ENCODE measurements at regions not wholly inside any gene's neighbourhood (a gene's known extent, or its start where the extent isn't known, plus 50 kb on each side); places are given as distances from the start of the nearest gene placed in this dataset.

- H3K4me1 ChIP-seq (ENCODE audit: control insufficient read depth in 1 of 2, insufficient read depth in 2 of 2, low read depth in 1 of 2, low read length in 1 of 2), result peaks cover 0 to 5% of the 10 kb centered on the region in 2 experiments; a peak in 1 of 4 replicates
Observed at GRCh38 chr2:64317707-64318475, 136.1 kb upstream of the LGALSL start.

More at GRCh38 chr2:64317707-64318475, 136.1 kb upstream of the LGALSL start:
- no peak for DNase-seq
- Histone ChIP-seq H3K27ac (ENCODE audit: low read depth in 2 of 2, low read length in 1 of 2) (no peak overlapping the region), H3K36me3 (replicated peaks in 1 of 2; ENCODE audit: control insufficient read depth in 1 of 2, insufficient read depth in 2 of 2, low read length in 1 of 2) (no peaks in the 10 kb centered on the region), H3K9me3 (no peaks in the 10 kb centered on the region), H3K27me3 (ENCODE audit: insufficient read depth) (peaks cover 7% of the 10 kb centered on the region; the same call in 1 of the 2 replicates), H3K4me2 (no peak overlapping the region), H3K79me2 (ENCODE audit: insufficient read depth) (no peaks in the 10 kb centered on the region), H3K9me2 (no peaks in the 10 kb centered on the region), H4K20me1 (ENCODE audit: insufficient read depth) (no peaks in the 10 kb centered on the region), H3F3A (replicated peaks; ENCODE audit: insufficient read depth) (no peaks in the 10 kb centered on the region), H3K4me3 (ENCODE audit: low read depth in 2 of 2, low read length in 1 of 2) (no peak overlapping the region), H2AFZ (ENCODE audit: low read depth) (no peak overlapping the region), H3K9ac (no peak overlapping the region)
- ChIA-PET POLR2A (no interaction called here), CTCF (interaction anchor here (2.4 to 4.2 kb wide), 3 partner anchors 10 to 269 kb away, joined by 11 to 17 read pairs (median 17); no protein-coding TSS in a partner anchor)
- WGBS (ENCODE audit: low lambda C conversion rate), result 30% methylated on average over 2 of the region's 2 CpGs
- no peak for TF ChIP-seq NFIC (IDR thresholded peaks at IDR 0.05; ENCODE audit: borderline replicate concordance)
- no peak for TF ChIP-seq RXRA (IDR thresholded peaks at IDR 0.05; ENCODE audit: borderline replicate concordance, low read depth)
- no peak for TF ChIP-seq TAF1 (IDR thresholded peaks at IDR 0.05; ENCODE audit: borderline replicate concordance, low read depth, low read length)
- no peak for TF ChIP-seq USF2 (IDR thresholded peaks at IDR 0.05; ENCODE audit: borderline replicate concordance, low read depth, low read length)
- no peak for TF ChIP-seq GABPA (IDR thresholded peaks at IDR 0.05; ENCODE audit: low read depth)
- TF ChIP-seq EP300 (IDR thresholded peaks at IDR 0.05; ENCODE audit: borderline replicate concordance in 1 of 2, low read depth in 1 of 2, low read length in 1 of 2), result no peak
- no peak for TF ChIP-seq PBX3 (IDR thresholded peaks at IDR 0.05)
- TF ChIP-seq FOSL2 (IDR thresholded peaks at IDR 0.05; ENCODE audit: borderline replicate concordance, low read depth), result no peak
- no peak for TF ChIP-seq REST (IDR thresholded peaks at IDR 0.05; ENCODE audit: low read depth, low read length)
- no peak for TF ChIP-seq ZBTB33 (IDR thresholded peaks at IDR 0.05; ENCODE audit: borderline replicate concordance, low read depth)
- TF ChIP-seq RCOR1 (IDR thresholded peaks at IDR 0.05; ENCODE audit: low read length), result no peak
- no peak for TF ChIP-seq JUND (IDR thresholded peaks at IDR 0.05)
- no peak for TF ChIP-seq FOXJ3 (CRISPR knock-in tag; IDR thresholded peaks at IDR 0.05)
- TF ChIP-seq TCF12 (IDR thresholded peaks at IDR 0.05), result no peak
- TF ChIP-seq NRF1 (IDR thresholded peaks at IDR 0.05; ENCODE audit: low read depth, low read length), result no peak
- no peak for TF ChIP-seq RFX5 (IDR thresholded peaks at IDR 0.05; ENCODE audit: low read length)

Data from SK-N-SH (cell line).